ENCODE measurements at regions not wholly inside any gene's neighbourhood (a gene's known extent, or its start where the extent isn't known, plus 50 kb on each side); places are given as distances from the start of the nearest gene placed in this dataset.

DNA sequence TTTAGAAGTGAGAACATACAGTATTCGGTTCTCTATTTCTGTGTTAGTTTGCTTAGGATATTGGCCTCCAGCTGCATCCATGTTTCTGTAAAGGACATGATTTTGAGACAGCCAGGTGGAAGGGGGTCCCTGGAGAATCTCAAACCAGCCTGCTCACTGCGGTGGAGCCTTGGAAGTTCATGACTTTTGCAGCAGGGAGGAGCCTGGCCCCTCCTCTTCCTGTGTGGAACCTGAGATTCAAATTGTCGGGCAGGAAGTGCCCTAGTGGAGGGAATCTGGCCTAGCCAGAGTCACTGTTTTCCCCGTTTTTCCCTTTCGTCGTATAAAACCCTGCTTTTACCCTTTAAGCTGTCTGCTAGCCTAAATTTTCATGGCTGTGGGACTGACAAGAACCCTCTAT, 762.6 kb downstream of the PCDH18 start:
- TF ChIP-seq, protein P1, sequence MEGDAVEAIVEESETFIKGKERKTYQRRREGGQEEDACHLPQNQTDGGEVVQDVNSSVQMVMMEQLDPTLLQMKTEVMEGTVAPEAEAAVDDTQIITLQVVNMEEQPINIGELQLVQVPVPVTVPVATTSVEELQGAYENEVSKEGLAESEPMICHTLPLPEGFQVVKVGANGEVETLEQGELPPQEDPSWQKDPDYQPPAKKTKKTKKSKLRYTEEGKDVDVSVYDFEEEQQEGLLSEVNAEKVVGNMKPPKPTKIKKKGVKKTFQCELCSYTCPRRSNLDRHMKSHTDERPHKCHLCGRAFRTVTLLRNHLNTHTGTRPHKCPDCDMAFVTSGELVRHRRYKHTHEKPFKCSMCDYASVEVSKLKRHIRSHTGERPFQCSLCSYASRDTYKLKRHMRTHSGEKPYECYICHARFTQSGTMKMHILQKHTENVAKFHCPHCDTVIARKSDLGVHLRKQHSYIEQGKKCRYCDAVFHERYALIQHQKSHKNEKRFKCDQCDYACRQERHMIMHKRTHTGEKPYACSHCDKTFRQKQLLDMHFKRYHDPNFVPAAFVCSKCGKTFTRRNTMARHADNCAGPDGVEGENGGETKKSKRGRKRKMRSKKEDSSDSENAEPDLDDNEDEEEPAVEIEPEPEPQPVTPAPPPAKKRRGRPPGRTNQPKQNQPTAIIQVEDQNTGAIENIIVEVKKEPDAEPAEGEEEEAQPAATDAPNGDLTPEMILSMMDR (conservative IDR thresholded peaks at IDR 0.05 in 1 of 2, IDR thresholded peaks at IDR 0.05 in 1 of 2; ENCODE audit: low read depth in 1 of 2, low read length in 2 of 2): no peak
- TF ChIP-seq EZH2 (IDR thresholded peaks at IDR 0.05; ENCODE audit: low read length, missing control alignments): no peak

Data from fibroblast of lung (primary cell).